Hepatocyte (in vitro differentiated cells): ENCODE measurements at regions not wholly inside any gene's neighbourhood (a gene's known extent, or its start where the extent isn't known, plus 50 kb on each side); places are given as distances from the start of the nearest gene placed in this dataset.

Experiments
- CTCF ChIP-seq: fragments of 200-600 bp; sonication (generic); IDR thresholded peaks from 2 replicates; pipeline ENCODE4 v1.5.1; 2016; ENCODE audit warnings: antibody characterized with exemption, mild to moderate bottlenecking; ENCODE audit not compliant: poor library complexity
- EZH2 ChIP-seq: fragments of 200-600 bp; sonication (generic); IDR thresholded peaks from 2 replicates; pipeline ENCODE4 v1.6.1; 2016; ENCODE audit warnings: antibody characterized with exemption, mild to moderate bottlenecking, borderline replicate concordance

GRCh38 chr11:71334191-71334590 is 81.8 kb upstream of the SHANK2 start:
- TF ChIP-seq EZH2 (no peak), CTCF (no peak)
